Stimulated activated CD4-positive, alpha-beta T cell treated with anti-CD3 and anti-CD28 coated beads, Interleukin-1b, Interleukin-23, amount 100 ng/mL, for 48 hours (primary cell): ENCODE measurements at regions not wholly inside any gene's neighbourhood (a gene's known extent, or its start where the extent isn't known, plus 50 kb on each side); places are given as distances from the start of the nearest gene placed in this dataset.
"Not testable (repeated sequence)": the region's sequence is repeated elsewhere in the genome, so short reads cannot be mapped to it uniquely, and the experiment has no call there.

Source experiments
- DNase-seq: peaks from one replicate; pipeline ENCODE4 v3.0.0-alpha.2; 2020

DNA sequence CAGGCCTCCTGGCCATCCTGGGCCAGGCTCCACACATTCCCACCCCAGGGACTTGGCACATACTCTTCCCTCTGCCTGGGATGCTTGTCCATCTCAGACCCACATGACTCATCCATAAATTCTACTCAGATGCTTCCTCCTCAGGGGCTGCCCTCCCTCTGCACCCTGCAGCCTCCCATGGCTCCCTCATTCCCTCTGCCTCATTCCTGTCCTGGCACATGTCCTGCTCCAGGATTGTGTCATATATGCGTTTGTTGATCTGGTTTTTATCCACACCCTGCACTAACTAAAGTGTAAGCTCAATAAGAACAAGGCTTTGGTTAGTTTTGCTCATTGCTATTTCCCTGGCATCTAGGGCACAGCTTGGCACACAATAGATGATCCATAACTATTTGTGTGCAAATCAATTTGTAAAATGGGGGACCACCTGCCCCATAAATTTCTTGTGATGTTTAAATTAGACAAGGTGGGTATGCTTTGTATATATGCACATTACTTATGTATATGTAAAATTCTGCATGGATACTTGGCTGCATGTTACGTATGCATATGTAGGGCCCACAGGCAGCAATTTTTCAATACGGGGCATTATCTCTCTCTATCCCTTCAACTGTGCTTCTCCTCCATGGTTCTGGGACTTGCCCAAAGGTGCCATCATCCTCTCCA, 191.4 kb downstream of the PTPRU start:
- DNase-seq = no peak

DNA sequence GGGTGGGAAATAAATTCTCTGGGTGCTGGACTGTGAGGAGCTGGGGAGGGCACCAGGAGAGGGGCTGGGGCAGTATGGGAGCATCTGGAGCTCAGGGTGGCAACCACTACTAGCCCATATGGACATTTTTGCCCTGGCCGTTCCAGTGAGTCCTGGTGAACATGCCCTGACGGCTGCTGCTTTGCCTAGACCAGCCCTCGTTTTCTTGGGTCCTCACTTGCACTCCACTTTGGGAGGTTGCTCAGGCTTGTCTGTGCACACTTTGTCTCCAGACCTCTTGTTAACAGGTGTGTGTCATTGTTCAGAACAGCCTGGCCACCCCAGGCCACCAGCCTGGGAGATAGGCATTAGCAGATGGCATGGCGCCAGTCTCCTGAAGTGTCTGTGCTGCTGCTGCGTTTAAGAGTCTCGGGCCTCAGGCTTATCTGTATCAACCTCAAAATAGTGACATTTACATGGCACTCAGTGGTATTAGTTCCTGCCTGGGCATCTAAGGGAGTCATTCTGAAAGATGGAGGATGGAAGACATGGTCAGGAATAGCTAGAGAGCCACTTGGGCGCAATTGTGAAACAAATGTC, 190.5 kb downstream of the PTPRU start:
- DNase-seq = no peak

DNA sequence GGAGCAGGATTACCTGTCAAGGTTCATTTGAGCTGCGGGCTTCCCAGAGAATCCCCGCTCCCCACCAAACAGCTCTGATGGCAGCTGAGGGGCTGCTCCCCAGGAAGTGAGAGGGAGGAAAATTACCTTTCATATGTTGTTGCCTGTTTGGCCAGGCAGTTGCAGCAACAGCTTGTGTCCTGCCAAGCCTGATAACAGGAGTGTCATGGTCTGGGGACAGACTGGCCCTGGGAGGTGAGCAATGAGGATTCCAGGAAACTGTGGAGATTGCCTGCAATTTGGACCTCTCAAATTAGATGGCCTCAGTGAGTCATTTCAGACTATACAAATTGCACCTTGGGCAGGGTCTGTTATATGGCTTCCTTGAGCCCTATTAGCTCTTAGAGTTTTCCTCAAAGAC, 189.3 kb downstream of the PTPRU start:
- DNase-seq = no peak

DNA sequence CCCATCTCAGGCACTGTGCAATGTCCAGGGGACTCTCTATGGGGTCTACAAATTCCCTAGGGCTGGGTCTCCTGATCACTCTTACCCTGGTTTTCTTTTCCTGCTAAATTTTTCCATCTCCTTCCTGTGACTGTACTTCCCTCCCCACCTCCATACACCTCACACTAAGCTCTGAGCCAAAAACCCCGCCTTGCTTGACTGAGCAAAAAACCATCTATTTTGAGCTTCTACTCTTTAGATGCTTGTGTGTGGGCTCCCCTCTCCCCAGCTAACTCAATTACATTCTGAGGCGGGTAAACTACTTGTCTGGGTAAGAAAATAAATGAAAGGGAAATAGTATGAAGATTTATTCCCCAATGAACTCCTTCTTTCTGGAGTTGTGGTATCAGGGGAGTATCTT, 187.9 kb downstream of the PTPRU start:
- no peak for DNase-seq

DNA sequence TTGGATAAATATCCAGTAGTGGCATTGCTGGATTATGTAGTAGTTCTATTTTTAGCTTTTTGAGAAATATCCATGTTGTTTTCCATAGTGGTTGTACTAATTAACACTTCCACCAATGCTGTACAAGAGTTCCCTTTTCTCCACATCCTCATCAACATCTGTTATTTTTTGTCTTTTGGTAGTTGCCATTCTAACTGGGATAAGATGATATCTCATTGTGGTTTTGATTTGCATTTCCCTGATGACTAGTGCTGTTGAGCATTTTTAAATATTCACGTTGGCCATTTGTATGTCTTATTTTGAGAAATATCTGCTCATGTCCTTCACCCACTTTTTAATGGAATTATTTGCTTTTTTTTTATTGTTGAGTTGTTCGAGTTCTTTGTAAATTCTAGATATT, 183.9 kb downstream of the PTPRU start:
- no peak for DNase-seq

DNA sequence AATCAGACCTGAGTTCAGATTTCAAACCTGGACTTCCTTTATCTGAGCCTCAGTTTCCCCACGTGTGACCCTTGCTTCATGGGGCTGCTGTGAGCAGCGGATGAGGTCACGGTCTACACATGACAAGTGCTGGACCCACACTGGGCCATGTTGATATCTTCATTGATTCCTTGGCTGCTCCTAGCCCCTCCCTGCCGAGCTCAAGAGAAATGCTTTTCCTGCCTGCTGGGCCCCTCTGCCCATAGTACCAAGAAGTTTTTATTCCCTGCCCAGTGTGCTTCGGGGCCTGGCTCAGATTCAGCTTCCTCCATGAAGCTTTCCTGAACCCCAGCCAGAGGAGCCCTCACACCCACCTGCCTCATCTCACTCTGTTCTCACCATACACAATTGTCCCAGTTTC, 181.6 kb downstream of the PTPRU start:
- no peak for DNase-seq

DNA sequence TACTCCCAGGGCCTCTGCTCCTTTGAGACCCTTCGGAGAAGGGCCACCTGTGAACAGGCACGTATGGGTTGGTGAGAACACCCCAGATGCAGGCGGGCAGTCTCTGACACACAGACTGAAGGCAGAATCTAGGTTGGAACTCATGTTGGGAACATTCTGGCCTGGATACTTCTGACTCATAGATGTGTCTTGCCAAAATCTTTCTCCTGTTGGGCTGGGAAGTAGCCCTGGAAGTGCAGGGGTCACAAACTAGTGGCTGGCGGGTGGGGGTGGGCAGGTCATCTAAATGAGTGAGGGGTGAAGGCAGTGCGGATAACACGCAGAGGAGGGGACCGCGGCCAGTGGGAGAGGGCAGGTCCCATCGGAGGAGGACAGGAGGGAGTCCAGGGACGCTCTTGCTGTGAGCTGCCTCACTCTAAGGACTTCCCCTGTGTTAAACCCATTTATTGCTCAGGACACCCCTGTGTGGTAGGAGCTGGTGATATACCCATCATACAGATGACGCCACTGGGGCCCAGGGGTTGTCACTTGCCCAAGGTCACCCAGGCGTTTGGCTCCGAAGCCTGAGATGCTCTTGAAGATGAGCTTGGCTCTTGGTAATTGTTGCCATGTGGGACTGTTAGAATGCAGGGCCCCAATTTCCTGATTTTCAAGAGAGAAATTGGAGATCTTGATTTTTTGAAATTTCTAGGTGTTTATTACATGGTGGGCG, 181.0 kb downstream of the PTPRU start:
- DNase-seq = no peak

DNA sequence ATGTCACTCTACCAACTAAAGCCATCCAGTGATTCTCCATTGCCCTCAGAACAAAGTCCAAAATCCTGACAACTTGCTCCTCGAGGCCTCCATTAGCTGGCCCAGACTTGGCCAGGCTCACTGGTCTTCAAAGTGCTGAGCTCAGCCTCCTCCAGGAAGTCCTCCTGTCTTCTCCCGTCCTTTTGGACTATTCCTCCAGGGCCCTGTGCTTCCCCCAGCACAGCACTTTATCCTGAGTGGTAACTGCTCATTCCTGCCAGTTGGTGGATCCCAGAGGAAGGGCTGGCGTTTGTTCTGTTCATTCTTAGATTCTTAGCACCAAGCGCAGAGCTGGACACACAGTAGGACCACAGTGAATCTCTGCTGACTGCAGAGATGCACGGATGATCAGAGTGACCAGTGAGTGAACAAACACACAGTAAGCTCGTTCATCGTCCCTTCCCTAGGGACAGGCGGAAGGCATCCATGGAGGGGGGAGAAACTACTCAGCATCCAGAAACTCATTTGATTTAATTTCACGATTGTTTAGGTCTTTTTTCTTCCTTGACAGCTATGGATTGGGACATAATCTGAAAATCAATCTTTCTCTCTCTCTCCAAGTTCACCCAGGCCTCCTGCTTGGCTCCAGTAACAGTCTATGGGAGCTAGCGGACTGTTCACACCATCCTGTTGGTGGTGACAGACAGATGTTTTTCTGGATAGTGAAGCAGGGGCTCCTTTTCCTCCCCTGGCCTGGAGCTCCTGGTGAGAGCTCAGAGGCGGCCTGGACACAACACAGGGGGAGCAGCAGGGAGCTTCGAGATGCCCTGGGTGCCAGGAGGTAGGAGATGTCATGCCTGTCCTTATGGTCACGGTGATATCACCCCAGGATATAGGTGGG, 180.2 kb downstream of the PTPRU start:
- no peak for DNase-seq

DNA sequence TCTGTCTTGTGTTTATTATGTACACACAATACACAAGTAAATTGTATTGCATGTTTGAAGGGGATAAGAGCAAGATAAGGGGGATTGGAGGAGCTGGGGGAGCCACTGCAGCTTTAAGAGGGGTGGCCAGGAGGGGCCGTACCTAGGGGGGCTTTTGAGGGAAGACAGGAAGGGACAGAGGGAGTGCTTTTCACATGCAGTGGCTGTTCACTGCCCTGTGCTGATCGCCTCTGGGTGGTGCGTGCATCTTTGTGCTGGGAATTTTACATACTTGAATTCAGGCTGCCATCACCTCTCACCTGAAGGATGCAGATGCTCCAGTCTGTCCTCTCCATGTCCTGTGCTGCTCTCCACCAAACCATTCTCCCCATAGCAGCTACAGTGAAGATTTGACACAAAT, 179.5 kb downstream of the PTPRU start:
- DNase-seq = no peak

DNA sequence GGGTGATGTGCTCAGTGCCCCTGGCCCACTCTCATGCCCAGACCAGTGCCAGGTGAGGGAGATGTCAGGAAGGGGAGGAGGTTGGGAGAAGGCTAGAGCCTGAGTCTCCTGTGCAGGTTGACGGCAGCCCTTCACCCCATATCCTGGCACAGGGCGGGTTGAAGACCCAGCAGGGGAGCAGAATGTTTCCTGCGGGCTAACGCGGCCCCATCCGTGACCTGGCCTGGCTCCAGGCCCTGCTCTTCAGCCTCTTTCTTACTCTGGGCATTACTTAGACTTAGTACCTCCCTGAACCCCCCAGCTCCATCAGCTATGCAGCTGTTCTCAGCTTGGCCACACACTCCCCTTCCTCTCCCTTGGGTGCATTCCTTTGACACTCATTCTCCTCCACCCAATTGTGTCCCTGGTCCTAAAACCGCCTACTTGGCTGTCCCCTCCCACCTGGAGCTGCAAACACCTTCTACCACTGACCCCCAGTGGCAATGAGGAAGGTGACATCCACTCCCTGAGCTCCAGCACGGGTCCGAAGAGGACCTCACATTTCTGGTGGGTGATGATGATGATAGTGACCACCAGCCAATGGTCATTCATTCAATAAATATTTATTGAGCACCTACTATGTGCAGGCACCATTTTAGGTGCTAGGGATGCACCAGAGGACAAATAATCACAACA, 179.0 kb downstream of the PTPRU start:
- no peak for DNase-seq

DNA sequence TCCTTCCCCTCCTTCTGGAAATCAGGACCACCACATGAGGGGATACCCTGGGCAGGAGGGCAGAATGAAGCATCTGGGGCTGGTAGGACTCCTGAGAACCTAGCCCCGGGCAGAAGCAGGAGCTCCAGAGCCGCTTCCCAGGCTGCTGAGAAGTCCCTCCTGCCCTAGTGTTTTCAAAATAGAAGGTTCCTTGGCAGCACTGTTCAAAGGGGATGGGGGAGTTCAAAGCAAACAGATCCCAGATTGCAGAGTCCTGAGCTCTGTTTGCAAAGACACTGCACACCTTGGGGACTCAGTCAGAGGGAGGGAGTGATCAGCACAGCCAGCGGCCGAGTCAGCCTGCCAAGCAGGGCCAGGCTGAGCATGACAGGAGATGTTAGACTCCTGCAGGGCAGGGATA, 177.8 kb downstream of the PTPRU start:
- no peak for DNase-seq

DNA sequence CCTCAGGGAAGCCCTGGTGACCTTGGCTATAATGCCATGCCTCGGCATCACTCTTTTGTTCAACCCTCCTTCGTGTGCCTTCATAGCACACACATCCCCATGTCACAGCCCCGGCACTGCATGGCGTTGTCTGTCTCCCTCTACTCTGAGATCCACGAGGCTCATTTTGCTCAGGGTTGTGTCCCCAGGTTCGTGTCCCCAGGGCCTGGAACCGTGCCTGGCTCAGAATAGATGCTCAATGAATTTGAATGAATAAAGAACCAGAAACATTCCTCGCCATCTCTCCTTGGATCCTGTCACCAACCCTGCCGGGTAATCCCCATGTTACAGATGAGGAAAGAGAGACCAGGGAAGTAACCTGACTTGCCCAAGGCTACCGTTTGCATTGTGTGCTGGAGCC, 177.3 kb downstream of the PTPRU start:
- no peak for DNase-seq

DNA sequence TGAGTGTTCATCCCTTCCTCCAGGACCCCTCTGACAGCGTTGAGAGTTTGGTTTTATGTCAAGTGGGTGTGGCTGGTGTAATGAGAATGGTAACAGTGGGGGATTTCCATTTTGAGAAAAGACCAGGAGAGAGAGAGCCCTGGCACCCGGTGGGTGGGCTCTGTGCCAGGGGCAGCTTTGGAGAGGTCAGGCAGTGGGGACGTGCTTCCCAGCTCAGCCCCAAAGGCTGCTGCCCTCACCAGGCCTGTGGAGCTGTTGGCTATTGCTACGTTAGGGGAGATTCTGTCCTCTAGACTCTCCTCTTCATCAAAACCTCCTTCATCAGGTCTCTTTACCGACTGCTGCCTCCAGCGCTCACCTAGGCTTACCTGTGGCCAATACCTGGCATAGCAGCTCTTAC, 176.3 kb downstream of the PTPRU start:
- DNase-seq = no peak

DNA sequence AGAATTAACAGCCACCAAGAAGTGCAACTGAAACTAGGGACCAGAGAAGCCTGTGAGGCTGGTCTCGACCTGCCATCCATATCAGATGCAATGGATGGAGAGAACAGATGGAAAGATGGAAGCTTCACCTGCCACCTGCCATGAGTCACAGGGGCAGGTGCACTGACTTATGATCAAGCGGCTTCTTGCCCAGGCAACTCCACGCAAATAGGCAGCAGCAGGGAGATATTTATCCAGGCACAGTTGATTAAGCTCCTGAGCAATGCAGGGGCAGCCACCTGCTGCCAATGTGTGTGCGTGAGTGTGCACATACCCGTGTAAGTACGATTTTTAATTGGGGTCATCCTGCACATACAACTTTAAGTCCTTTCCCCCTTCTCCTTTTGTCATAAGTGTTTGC, 174.2 kb downstream of the PTPRU start:
- DNase-seq = no peak

DNA sequence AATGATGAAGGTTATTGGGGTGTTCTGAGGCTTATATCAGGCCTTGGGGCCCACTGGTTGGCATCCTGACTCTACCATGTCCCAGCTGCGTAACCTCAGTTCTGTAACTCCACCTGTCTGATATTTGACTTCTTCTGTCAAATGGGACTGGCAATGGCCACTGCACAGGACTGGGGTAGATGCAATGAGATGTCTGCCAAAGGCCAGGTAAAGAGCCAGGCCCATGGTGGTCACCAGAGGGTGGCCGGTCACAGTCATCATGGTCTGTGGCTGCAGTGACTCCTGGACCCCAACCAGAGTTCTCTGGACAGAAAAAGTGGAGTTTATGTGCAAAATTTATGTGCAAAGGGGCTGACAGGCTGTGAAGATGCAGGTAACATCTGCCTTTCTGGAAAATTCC, 173.3 kb downstream of the PTPRU start:
- DNase-seq = no peak

DNA sequence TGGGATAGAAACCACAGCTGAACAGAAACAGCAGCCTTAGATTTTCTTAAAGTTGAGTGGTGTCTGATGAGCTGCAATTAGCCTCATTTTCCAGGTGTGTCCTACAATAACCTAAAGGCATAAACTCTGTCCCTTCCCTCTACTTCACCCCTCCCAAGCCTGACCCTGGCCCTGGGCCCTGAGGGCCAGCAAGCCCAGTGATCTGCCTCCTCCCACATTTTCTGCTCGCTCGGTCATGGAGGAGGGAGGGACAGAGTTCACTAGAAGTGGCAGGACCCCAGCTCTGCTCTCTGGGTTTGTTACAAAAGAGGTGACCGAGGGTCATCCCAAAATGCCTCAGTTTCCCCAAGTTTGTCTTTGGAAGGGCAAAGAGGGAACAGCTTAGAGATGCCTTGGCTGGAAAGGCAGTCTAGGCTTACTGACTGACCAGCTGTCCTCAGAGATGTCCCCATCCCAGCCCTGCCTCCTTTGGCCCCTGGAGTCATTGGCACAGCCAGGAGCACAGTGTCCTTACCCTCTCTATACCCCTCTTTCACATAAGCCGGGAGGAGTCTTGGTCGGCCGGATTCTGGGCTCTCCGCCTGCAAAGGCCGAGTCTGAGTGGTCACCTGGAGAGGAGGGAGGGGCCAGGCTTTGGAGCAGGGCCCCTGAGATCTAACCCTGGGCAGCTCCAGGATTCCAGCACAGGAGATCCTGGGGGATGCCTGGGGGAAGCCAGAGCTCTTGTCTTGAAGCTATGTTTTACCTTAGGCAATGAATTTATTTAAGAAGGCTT, 172.7 kb downstream of the PTPRU start:
- no peak for DNase-seq

DNA sequence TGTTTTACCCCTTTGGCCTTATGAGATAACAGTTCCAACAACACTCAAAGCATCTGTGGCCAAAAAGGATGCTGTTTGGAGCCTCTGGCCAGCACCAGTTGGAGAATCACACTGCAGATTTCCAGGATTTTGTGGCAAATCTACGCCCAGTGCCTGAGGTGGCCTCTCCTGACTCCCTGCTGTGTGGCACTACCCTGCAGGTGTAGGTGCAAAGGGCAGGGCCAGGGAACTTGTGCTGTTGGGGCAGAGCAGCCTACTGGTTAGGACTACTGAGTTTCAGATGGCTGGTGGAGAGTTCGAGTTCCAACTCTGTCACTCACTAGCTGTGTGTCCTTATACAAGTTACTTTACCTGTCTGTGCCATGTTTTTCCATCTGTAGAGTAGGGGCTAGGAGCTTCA, 170.5 kb downstream of the PTPRU start:
- no peak for DNase-seq

DNA sequence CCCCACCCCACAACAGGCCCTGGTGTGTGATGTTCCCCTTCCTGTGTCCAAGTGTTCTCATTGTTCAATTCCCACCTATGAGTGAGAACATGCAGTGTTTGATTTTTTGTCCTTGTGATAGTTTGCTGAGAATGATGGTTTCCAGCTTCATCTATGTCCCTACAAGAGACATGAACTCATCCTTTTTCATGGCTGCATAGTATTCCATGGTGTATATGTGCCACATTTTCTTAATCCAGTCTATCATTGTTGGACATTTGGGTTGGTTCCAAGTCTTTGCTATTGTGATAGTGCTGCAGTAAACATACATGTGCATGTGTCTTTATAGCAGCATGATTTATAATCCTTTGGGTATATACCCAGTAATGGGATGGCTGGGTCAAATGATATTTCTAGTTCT, 163.9 kb downstream of the PTPRU start:
- not testable (repeated sequence) for DNase-seq

DNA sequence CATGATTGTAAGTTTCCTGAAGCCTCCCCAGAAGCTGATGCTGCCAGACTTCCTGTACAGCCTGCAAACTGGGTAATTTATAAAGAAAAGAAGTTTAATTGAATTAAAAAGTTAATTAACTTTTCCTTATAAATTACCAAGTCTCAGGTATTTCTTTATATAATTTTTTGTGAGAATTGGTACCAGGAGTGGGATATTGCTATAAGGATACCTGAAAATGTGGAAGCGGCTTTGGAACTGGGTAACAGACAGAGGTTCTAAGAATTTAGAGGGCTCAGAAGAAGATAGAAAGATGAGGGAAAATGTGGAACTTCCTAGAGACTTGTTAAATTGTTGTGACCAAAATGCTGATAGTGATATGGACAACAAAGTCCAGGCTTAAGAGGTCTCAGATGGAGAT, 163.1 kb downstream of the PTPRU start:
- DNase-seq = no peak

DNA sequence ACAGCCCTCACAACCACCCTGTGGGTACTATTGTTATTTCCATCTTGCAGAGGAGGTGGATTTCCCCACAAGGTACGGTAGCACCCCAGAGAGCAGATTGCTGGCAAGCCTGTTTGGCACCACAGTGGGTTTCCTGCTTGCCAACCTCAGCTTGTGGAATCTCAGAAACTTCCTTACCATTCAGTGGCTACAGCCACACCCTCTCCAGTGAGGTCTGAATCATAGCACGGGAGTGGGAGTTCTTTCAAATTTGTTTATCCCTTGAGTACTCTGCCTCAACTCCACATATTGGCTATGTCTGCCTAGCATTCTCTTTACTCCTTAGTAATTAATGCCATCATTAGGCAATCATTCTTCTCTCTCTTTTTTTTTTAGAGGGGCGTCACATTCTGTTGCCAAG, 162.1 kb downstream of the PTPRU start:
- DNase-seq = no peak

DNA sequence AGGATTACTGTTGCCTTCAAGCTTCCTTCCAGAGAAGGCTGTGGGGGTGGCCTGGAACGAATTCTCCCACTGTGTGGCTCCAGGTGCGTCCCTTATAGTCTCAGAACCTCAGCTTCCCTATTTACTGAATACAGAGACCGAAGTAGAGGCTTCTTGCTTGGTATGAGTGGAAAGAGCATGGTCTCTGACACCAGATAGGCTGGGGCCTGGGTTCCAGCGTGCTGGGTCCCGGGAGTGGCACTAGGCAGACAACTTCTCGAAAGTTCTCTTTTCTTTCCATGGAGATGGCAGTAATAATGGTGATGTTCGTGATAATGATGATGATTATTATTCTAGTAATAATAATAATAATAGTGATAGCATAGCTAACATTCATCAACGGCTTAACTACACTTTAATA, 161.7 kb downstream of the PTPRU start:
- DNase-seq = no peak

DNA sequence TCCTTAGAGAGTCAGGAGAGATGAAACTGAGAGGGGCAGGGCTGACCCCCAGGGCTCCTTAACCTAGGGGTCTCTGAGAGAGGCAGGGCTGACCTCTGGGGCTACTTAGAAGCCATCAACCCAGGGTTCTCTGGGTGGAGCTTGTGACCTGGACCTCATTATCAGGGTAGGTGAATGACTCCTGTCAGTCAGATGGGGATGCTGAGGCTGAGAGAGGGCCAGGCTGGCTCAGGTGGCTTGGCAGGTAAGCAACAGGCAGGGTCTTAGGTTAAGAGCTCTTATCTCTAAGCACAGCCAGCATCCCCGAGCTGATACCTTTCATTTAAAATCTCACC, 160.9 kb downstream of the PTPRU start:
- DNase-seq = no peak
